ENCODE measurements at regions not wholly inside any gene's neighbourhood (a gene's known extent, or its start where the extent isn't known, plus 50 kb on each side); places are given as distances from the start of the nearest gene placed in this dataset.

DNA sequence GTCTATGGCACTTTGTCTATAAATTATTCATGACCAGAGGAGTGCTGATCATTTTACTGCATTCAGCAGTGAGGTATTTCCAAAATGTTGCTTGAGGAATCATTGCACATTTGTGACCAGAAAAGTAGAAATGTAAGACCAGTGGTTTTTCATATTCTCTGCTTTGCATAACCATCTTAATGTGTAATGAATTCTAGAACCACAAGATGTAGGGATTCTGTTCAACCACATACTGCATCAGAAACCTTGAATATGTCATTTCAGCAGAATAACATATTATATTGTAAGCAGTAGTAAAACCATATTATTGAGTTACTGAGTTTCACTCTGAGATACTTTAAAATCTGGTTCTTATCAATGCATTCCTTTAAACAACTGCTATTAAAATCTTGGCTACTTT, 1243.4 kb downstream of the MAT2B start:
- DNase-seq = no peak

DNA sequence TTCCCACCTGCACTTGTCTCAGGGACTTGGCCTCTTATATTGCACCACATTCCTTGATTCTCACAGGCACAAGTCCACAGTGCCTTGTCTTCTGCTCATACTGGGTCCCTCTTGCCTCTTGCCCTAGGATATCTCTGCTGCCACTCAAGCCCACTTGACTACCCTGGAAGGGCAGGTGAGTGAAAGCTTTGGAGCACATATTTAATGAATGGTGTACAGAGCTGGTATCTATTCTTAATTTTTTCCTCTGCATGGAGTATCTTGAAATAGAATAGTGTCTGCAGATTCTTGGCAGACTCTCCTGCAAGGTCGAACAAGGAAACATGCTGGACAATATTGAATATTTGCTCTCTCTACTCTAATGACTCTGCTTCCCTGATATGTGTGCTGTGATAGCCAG, 1248.0 kb downstream of the MAT2B start:
- DNase-seq = no peak

- no peak for DNase-seq
These were observed 1257.8 kb downstream of the MAT2B start for GRCh38 chr5:164763206-164763605.

DNA sequence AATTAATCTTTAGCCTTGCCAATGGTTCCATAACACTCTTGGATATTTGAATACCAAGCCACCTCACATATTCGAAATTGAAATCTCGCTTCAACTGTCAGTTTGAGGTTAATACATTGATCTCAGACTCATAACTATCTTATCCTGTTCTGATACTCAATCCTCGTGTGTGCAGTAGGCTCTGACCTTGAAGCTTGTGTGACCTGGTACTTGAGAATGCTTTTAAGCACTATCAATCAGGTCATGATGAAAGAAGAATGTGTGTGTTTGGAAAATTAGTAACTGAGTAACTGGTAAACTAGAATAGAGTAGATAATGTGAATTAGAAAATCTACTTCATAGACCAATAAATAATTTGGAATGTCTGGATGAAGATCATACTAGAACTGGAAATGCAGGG, 1266.7 kb downstream of the MAT2B start:
- no peak for DNase-seq

DNA sequence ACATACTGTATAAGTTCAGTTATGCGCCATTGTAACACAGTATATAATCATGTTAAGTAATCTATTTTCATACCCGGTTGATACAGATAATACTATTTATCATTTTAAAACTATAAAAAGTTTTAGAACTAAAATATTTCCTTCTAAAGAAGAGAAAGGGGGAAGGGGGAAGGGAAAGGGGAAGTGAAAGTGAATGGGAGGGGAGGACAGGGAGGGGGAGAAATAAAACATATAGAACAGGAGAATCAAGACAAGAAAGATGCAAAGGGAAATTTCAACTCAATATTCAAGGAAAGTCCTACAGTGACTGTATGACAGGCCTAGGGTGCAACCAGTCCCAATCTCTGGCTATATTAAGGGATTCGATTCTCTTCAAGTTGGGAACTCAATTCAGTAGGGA, 1278.8 kb downstream of the MAT2B start:
- peak; percentile 46 for DNase-seq

- DNase-seq = no peak
These were observed 1292.7 kb downstream of the MAT2B start for GRCh38 chr5:164798110-164798509.

DNA sequence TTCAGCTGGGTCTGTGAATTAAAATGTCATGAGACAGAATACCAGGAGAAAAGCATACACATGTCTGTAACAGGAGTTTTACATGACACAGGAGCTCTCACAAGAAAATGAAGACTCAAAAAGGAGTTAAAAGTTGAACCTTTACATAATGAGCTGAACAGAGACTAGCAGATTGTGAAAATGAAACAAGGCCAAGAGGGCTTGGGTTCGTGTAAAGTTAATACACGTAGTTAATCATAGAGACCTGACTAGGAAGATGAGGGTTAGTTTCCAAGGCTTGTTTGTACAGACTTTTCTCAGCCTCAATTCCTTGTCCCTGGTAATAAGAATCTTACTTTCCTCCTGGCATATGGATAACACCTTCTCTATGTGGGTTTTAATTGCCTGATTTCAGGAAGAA, 1294.0 kb downstream of the MAT2B start:
- peak; percentile 33 for DNase-seq

- no peak for DNase-seq
These were observed 1296.5 kb downstream of the MAT2B start for GRCh38 chr5:164801910-164802309.

DNA sequence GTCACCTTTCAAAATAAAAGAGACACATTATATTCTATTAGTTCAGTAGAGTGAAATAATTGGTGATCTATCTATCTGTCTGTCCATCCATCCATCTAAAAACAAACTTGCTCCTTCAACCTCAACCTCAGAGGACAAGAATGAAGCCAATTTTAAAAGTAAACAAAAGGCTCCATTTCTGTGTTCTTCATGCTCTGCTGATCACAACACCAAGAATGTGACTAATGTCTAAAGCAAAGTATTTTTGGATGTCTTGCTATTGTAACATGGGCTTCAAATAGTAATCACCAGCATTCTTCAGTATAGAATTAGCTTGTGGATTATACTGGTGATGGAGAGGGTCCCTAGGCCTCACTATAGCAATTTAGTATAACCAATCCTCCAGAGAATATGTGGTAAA, 1304.4 kb downstream of the MAT2B start:
- DNase-seq = no peak

GRCh38 chr5:164818445-164818844, 1313.0 kb downstream of the MAT2B start:
- DNase-seq = no peak

DNA sequence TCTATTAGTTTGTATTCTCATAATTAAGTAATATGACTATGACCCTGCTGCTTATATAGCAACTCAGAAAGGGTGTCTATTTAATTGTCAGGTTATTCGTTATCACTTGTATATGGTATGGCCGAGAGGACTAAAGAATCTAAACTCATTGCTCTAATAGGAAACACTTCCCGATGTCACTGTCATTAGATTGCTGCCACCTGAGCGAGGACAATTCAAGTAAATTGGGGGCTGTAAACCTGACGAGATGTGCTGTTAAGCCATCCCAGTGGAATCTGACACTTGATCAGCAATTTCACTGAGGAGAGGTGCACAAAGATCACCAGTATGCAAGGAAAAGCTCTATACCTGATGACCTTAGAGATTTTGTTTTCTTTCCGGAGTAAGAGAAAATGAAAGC, 1319.3 kb downstream of the MAT2B start:
- no peak for DNase-seq

- DNase-seq = no peak
These were observed 1327.1 kb downstream of the MAT2B start for GRCh38 chr5:164832516-164832915.

DNA sequence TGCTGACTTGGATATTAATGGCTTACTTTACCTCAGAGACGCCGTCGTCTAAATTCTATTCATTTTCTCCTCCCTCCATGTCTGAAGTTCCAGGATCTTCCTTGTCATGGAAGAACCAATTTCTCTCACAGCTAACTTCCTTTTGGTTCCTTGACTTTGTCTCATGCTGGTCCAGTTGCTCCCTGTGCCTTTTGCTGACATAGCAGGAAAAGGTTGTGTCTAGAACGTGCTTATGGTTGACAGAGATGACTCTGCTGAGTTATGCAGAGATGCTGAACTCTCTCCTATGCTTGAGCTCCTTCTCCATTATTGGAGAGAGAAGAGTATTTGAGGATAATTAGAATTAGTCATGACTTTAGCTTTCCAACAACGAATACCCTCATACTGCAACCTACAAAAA, 1338.9 kb downstream of the MAT2B start:
- no peak for DNase-seq

DNA sequence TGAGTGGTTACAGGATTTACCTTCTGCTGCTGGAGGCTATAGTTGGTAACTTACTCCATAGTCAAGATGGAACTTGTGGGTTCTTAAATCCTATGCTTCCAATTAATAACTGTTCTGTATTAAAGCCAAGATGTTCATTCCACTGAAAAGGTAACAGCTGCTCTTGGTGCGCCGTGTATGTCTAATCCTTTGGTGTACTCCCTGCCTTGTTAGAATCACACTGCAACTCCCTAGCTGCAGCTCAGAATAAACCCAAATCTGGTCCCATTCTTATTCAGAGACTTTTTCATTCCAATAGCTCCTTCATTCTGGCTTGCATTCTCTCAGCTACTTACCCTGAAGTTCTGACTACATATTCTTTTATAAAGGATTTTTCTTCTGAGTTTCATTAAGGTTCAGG, 1355.5 kb downstream of the MAT2B start:
- no peak for DNase-seq

DNA sequence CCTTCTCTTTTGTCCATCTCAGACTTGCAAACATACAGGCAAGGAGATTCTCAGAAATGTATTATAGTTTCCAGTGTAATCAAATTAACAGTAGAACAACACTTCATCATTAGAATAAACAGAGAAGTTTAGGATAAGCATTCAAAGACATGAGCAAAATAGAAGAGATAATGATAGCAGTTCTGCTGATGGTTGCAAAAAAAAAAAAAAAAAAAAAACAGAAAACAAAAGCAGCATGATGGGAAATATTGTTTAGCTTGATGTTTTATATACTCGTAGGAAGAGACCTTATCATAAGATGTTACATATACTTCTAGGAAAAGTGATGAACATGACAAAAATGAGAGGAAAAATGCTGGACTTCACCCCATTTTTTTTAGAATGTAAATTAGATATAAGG, 1356.2 kb downstream of the MAT2B start:
- DNase-seq = no peak

GRCh38 chr5:164868761-164869160, 1363.3 kb downstream of the MAT2B start:
- DNase-seq = peak; percentile 72

DNA sequence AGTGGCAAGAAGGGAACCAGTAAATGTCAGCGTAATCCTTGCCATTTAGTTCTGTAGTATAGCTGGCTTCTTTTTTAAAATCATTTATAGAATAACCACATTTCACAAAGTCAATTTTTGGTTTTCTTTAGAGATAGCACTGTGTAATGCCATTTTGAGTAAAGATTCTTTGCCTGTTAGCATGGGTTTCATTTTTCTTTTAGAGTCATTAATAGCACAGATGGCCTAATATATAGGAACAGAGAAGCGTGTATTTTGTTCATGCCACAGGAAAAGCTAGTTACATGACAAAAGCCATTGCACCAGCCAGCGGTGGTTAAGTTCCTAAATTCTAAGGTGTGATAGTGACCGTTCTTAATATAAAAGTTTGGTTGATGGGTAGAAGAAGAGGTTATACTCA, 1363.9 kb downstream of the MAT2B start:
- no peak for DNase-seq

- DNase-seq = peak; percentile 15
These were observed 1371.4 kb downstream of the MAT2B start for GRCh38 chr5:164876793-164877192.

- DNase-seq = no peak
These were observed 1376.0 kb downstream of the MAT2B start for GRCh38 chr5:164881442-164881841.

GRCh38 chr5:164885179-164885578, 1379.8 kb downstream of the MAT2B start:
- DNase-seq = no peak

DNA sequence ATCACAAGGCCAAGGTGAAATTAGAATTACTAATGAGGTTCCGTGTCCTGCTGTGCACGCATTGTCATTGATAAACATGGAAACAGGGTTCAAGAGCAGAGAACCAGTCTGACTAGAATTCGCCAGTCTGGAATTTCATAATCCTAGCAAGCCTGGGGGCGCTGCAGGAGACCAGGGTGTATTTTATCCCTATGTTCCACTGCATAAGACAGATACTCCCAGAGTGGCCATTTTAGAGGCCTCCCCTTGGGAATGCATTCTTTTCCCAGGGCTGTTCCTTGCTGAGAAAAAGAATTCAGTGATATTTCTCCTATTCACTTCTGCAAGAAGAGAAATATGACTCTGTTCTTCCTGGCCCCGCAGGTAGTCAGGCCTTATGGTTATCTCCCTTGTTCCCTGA, 1387.7 kb downstream of the MAT2B start:
- no peak for DNase-seq

DNA sequence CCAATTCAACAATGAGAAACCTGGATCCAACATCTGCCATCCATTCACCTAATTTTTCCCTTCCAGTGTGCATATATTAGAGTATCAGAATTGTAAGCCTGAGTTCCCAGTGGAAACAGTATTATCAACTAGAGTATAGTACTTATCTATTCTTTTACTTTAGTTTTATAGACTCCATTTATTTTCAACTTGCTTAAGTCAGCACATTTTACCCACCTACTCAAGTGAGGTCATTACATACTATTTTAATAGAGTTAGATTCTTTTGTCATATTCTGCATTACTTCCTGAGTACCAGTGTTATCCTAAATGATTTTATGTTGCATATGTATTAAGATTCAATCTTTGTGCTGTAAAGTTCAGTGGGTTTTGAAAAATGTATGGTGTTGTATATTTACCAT, 1393.3 kb downstream of the MAT2B start:
- DNase-seq = no peak

- no peak for DNase-seq
These were observed 1404.3 kb downstream of the MAT2B start for GRCh38 chr5:164909673-164910072.

GRCh38 chr5:164921722-164922121, 1416.3 kb downstream of the MAT2B start:
- DNase-seq = no peak

DNA sequence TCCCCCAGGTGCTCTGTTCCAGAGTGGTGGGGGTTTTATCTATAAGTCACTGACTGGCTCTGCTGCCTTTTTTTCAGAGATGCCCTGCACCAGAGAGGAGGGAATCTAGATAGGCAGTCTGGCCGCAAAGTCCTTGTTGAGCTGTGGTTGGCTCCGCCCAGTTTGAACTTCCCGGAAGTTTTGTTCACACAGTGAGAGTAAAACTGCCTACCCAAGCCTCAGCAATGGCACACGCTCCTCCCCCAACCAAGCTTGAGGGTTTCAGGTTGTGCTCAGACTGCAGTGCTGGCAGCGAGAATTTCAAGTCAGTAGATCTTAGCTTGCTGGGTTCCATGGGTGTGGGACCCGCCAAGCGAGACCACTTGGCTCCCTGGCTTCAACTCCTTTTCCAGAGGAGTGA, 1428.6 kb downstream of the MAT2B start:
- DNase-seq = peak; percentile 71

DNA sequence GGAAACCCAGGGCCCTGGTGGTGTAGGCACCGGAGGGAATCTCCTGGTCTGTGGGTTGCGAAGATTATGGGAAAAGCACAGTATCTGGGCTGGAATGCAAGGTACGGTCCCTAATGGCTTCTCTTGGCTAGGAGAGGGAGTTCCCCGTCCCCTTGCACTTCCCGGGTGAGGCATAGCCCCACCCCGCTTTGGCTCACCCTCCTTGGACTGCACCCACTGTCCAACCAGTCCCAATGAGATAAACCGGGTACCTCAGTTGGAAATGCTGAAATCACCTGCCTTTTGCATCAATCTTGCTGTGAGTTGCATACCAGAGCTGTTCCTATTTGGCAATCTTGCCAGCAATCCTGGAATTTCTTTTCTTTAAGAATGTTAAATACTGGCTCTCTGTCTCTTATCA, 1429.1 kb downstream of the MAT2B start:
- no peak for DNase-seq
